ENCODE measurements at regions not wholly inside any gene's neighbourhood (a gene's known extent, or its start where the extent isn't known, plus 50 kb on each side); places are given as distances from the start of the nearest gene placed in this dataset.
"Not testable (repeated sequence)": the region's sequence is repeated elsewhere in the genome, so short reads cannot be mapped to it uniquely, and the experiment has no call there.

DNA sequence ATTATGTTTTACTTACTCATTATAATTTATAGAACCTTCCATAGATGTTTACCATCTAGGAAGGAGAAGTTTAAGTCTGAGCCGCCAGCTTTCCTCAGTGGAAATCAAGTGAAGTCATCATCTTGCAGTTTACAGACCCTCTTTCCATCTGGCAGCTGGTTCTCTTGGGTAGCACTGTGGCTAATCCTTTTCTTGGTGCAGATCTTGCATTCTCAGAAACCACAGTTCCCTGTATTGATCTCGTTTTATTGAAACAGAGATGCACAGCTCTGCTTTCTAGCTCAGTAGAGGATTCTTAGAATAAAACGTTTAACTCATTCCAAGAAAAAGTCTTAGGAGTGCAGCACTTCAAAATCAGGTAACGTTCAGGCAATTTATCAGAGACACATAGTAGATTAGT, 1154.7 kb downstream of the FOXD4L5 start:
- H3K36me3 ChIP-seq (ENCODE audit: control insufficient read depth, insufficient read depth, low read length); H3K4me3 ChIP-seq (ENCODE audit: low read depth, low read length); DNase-seq (ENCODE audit: low read depth); POLR2A ChIA-PET; CTCF ChIA-PET; H3K27me3 ChIP-seq (ENCODE audit: control insufficient read depth, insufficient read depth, low read length): not testable (repeated sequence)

DNA sequence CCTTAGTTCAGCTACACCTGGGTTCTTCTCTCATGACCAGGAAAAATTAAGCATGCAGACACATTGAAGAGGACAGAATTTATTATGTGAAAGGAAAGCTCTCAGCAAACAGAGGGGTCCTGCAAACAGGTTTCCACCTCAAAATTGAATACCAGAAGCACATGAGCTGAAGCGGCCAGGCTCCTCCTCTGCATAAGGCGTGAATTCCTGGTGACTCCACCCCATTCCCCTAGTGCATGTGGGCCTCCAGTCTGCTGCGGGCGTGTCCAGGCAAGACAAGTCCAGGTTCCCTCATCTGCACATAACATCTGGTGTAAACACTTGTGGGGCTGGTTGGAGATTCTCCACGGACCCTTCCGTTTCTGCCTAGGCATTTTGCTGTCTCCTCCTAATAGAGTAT, 1156.4 kb downstream of the FOXD4L5 start:
- H3K27me3 ChIP-seq (ENCODE audit: control insufficient read depth, insufficient read depth, low read length): no peaks in the 10 kb centered on the region
- ChIA-PET POLR2A (no interaction called here), CTCF (no interaction called here)
- TF ChIP-seq, protein P1, sequence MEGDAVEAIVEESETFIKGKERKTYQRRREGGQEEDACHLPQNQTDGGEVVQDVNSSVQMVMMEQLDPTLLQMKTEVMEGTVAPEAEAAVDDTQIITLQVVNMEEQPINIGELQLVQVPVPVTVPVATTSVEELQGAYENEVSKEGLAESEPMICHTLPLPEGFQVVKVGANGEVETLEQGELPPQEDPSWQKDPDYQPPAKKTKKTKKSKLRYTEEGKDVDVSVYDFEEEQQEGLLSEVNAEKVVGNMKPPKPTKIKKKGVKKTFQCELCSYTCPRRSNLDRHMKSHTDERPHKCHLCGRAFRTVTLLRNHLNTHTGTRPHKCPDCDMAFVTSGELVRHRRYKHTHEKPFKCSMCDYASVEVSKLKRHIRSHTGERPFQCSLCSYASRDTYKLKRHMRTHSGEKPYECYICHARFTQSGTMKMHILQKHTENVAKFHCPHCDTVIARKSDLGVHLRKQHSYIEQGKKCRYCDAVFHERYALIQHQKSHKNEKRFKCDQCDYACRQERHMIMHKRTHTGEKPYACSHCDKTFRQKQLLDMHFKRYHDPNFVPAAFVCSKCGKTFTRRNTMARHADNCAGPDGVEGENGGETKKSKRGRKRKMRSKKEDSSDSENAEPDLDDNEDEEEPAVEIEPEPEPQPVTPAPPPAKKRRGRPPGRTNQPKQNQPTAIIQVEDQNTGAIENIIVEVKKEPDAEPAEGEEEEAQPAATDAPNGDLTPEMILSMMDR (IDR thresholded peaks at IDR 0.05; ENCODE audit: insufficient read depth, low read depth, low read length): no peak
- DNase-seq (ENCODE audit: low read depth): no peak
- H3K4me3 ChIP-seq (ENCODE audit: low read depth, low read length): no peak overlapping the region
- no peaks in the 10 kb centered on the region for H3K36me3 ChIP-seq (ENCODE audit: control insufficient read depth, insufficient read depth, low read length)

DNA sequence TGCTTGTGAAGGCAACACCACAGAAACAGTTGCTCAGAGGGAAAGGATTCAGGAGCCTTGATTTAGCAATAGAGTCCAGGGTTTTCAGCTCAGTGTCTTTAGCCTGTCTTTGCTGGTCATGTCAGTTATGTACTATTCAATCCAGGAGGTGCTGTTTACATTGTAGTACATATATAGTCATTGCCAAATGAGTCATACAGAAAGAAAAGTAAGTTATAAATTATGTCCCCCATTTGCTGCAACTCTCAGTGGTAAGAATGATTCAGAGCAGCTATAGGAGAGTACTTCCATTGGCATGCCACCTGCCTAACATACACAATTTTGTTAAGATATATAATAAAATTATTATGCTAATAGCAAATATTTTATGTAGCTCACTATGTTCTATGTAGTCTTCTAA, 1163.4 kb downstream of the FOXD4L5 start:
- DNase-seq (ENCODE audit: low read depth); CTCF ChIA-PET; POLR2A ChIA-PET: not testable (repeated sequence)

DNA sequence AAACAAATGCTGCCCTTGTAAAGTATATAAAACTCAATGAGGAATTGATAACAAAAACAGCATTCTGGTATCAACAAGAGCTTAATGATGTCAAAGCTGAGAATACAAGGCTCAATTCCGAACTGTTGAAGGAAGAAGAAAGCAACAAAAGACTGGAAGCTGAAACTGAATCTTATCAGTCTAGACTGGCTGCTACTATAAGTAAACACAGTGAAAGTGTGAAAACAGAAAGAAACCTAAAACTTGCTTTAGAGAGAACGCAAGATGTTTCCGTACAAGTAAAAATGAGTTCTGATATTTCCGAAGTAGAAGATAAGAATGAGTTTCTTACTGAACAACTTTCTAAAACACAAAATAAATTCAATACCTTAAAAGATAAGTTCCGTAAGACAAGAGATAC, 1167.7 kb downstream of the FOXD4L5 start:
- DNase-seq (ENCODE audit: low read depth); CTCF ChIA-PET; H3K4me3 ChIP-seq (ENCODE audit: low read depth, low read length); H3K36me3 ChIP-seq (ENCODE audit: control insufficient read depth, insufficient read depth, low read length); H3K27me3 ChIP-seq (ENCODE audit: control insufficient read depth, insufficient read depth, low read length); POLR2A ChIA-PET: not testable (repeated sequence)

More for the DNA sequence above, 1163.4 kb downstream of the FOXD4L5 start:
- not testable (repeated sequence) for H3K36me3 ChIP-seq (ENCODE audit: control insufficient read depth, insufficient read depth, low read length); H3K27me3 ChIP-seq (ENCODE audit: control insufficient read depth, insufficient read depth, low read length); H3K4me3 ChIP-seq (ENCODE audit: low read depth, low read length)

DNA sequence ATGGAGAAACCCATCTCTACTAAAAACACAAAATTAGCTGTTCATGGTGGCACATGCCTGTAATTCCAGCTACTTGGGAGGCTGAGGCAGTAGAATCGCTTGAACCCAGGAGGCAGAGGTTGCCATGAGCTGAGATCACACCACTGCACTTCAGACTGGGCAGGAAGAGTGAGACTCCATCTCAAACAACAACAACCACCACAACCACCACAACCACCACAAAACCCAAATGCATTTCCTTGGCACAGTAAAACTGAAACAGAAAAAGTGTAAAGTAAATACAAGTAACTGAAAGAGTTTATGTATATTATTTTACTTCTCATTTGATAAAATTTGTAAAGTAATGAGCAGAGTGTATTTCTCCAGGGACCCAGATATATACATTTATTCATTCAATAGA, 1177.1 kb downstream of the FOXD4L5 start:
- CTCF ChIA-PET; H3K27me3 ChIP-seq (ENCODE audit: control insufficient read depth, insufficient read depth, low read length); DNase-seq (ENCODE audit: low read depth); H3K36me3 ChIP-seq (ENCODE audit: control insufficient read depth, insufficient read depth, low read length); H3K4me3 ChIP-seq (ENCODE audit: low read depth, low read length); POLR2A ChIA-PET: not testable (repeated sequence)

- H3K27me3 ChIP-seq (ENCODE audit: control insufficient read depth, insufficient read depth, low read length); CTCF ChIA-PET; POLR2A ChIA-PET; DNase-seq (ENCODE audit: low read depth); H3K4me3 ChIP-seq (ENCODE audit: low read depth, low read length); H3K36me3 ChIP-seq (ENCODE audit: control insufficient read depth, insufficient read depth, low read length): not testable (repeated sequence)
Measured at GRCh38 chr9:64107211-64107610, 1177.8 kb downstream of the FOXD4L5 start.

- CTCF ChIA-PET; DNase-seq (ENCODE audit: low read depth): not testable (repeated sequence)
Measured at GRCh38 chr9:64105193-64105592, 1179.8 kb downstream of the FOXD4L5 start.

GRCh38 chr9:64101504-64101903, 1183.5 kb downstream of the FOXD4L5 start:
- POLR2A ChIA-PET; H3K27me3 ChIP-seq (ENCODE audit: control insufficient read depth, insufficient read depth, low read length); H3K4me3 ChIP-seq (ENCODE audit: low read depth, low read length): not testable (repeated sequence)

More at GRCh38 chr9:64105193-64105592, 1179.8 kb downstream of the FOXD4L5 start:
- H3K27me3 ChIP-seq (ENCODE audit: control insufficient read depth, insufficient read depth, low read length); POLR2A ChIA-PET; H3K4me3 ChIP-seq (ENCODE audit: low read depth, low read length); H3K36me3 ChIP-seq (ENCODE audit: control insufficient read depth, insufficient read depth, low read length): not testable (repeated sequence)

DNA sequence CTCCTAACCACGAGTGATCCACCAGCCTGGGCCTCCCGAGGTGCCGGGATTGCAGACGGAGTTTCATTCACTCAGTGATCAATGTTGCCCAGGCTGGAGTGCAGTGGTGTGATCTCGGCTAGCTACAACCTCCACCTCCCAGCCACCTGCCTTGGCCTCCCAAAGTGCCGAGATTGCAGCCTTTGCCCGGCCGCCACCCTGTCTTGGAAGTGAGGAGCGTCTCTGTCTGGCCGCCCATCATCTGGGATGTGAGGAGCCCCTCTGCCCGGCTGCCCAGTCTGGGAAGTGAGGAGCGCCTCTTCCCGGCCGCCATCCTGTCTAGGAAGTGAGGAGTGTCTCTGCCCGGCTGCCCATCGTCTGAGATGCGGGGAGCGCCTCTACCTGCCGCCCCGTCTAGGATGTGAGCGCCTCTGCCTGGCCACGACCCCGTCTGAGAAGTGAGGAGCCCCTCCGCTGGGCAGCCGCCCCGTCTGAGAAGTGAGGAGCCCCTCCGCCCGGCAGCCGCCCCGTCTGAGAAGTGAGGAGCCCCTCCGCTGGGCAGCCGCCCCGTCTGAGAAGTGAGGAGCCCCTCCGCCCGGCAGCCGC, 1184.3 kb downstream of the FOXD4L5 start:
- H3K4me3 ChIP-seq (ENCODE audit: low read depth, low read length); POLR2A ChIA-PET; DNase-seq (ENCODE audit: low read depth); H3K27me3 ChIP-seq (ENCODE audit: control insufficient read depth, insufficient read depth, low read length); CTCF ChIA-PET; H3K36me3 ChIP-seq (ENCODE audit: control insufficient read depth, insufficient read depth, low read length): not testable (repeated sequence)

More at GRCh38 chr9:64101504-64101903, 1183.5 kb downstream of the FOXD4L5 start:
- CTCF ChIA-PET; DNase-seq (ENCODE audit: low read depth); H3K36me3 ChIP-seq (ENCODE audit: control insufficient read depth, insufficient read depth, low read length): not testable (repeated sequence)

- H3K4me3 ChIP-seq (ENCODE audit: low read depth, low read length); H3K36me3 ChIP-seq (ENCODE audit: control insufficient read depth, insufficient read depth, low read length); CTCF ChIA-PET; H3K27me3 ChIP-seq (ENCODE audit: control insufficient read depth, insufficient read depth, low read length); DNase-seq (ENCODE audit: low read depth); POLR2A ChIA-PET: not testable (repeated sequence)
Measured at GRCh38 chr9:64085998-64086397, 1199.0 kb downstream of the FOXD4L5 start.

DNA sequence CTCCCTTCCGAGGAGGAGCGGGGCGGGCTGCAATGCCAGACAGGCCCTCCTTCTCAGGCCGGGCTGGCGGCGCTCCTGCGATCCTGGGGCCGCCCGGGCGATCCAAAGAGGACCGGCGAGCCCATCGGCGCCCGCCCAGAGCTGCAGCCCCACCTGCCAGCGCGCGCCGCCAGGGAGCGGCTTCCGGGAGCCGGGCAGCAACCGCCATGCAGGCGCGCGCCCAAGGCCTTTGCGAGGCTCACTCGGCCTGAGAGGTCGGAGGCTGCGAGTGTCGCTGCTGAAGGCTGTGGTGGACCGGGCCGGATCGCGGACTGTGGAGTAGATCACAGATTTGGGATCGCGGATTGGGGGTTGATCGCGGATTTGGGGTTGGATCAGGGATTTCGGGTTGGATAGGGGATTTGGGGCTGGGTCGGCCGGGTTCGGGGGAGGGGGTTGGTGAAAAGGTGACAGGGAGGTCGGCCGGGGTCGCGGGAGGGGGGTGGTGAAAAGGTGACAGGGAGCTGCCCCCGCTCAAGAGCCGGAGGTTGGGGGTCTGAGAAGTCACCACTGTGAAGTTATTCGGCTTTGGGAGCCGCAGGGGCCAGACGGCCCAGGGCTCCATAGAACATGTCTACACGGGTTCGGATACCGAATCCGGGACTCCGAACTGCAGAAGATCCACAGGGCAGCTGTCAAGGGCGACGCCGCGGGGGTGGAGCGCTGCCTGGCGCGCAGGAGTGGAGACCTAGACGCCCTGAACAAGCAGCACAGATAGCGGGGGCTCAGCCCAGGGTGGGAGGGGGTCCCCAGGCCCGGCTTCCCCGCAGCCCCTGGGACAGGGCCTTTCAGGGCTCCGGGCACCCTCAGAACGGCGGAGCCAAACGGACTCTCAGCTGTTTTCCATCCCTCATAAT, 1213.4 kb downstream of the FOXD4L5 start:
- H3K36me3 ChIP-seq (ENCODE audit: control insufficient read depth, insufficient read depth, low read length); POLR2A ChIA-PET; H3K4me3 ChIP-seq (ENCODE audit: low read depth, low read length); DNase-seq (ENCODE audit: low read depth); CTCF ChIA-PET; H3K27me3 ChIP-seq (ENCODE audit: control insufficient read depth, insufficient read depth, low read length): not testable (repeated sequence)

DNA sequence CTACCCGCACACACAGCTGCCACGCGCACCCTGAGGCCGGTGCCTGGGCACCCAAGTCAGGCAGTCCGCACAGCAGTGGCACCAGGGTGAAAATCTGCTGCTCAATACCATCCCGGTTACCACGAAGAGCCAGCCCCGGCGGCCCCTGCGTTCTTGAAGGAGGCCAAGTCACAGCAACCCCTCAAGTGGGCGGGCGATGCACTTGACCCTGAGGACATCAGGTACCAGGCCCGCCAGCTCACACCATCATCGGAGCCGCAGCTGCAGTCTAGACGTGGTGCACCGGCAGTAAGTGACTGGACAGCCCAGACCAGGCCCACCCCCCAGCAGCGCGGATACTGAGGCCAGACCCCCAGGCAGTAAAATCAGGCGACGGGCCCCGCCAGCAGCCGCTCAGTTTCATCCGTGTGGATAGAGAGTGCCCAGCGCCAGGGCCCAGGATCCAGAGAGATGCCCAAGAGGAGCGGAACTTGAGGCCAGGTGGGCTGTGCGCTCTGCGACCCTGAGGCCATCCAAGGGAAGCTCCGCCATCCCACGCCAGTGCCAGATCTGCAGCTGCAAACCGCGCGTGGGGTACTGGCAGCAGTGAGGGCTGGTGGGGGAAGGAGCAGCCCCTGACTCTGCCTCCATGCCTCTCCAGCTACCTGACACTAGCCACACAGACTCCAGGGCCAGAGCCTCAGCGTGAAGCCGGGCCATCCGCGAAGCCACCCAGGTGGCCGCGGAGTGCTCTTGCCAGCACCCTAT, 1214.2 kb downstream of the FOXD4L5 start:
- POLR2A ChIA-PET; DNase-seq (ENCODE audit: low read depth); H3K27me3 ChIP-seq (ENCODE audit: control insufficient read depth, insufficient read depth, low read length); H3K36me3 ChIP-seq (ENCODE audit: control insufficient read depth, insufficient read depth, low read length); H3K4me3 ChIP-seq (ENCODE audit: low read depth, low read length); CTCF ChIA-PET: not testable (repeated sequence)

All from BJ (cell line).